ENCODE measurements at regions not wholly inside any gene's neighbourhood (a gene's known extent, or its start where the extent isn't known, plus 50 kb on each side); places are given as distances from the start of the nearest gene placed in this dataset.

- no peak for TF ChIP-seq CTCF (conservative IDR thresholded peaks at IDR 0.05)
- Mint-ChIP-seq H3K36me3 (ENCODE audit: low read depth) (no peaks in the 10 kb centered on the region), H3K9me3 (peaks cover 5% of the 10 kb centered on the region), H3K4me1 (peaks cover 7% of the 10 kb centered on the region), H3K27ac (ENCODE audit: unreplicated experiment) (no peak overlapping the region), H3K27me3 (ENCODE audit: low read depth) (no peaks in the 10 kb centered on the region), H3K4me3 (no peak overlapping the region)
- DNase-seq (ENCODE audit: low read depth, low spot score), result no peak
Observed at GRCh38 chr7:12741951-12742575, 54.6 kb downstream of the ARL4A start.

- DNase-seq (ENCODE audit: low read depth, low spot score), result no peak
- Mint-ChIP-seq H3K27ac (ENCODE audit: unreplicated experiment) (no peak overlapping the region), H3K36me3 (ENCODE audit: low read depth) (no peaks in the 10 kb centered on the region), H3K4me3 (no peak overlapping the region), H3K27me3 (ENCODE audit: low read depth) (no peaks in the 10 kb centered on the region), H3K4me1 (peaks cover 3% of the 10 kb centered on the region), H3K9me3 (peaks cover 13% of the 10 kb centered on the region)
- TF ChIP-seq CTCF (conservative IDR thresholded peaks at IDR 0.05), result no peak
Observed at GRCh38 chr7:12746211-12746610, 58.8 kb downstream of the ARL4A start.

- no peaks in the 10 kb centered on the region for H3K27me3 Mint-ChIP-seq (ENCODE audit: low read depth)
Observed at GRCh38 chr7:12747687-12748306, 60.4 kb downstream of the ARL4A start.

GRCh38 chr7:12749069-12749468 is 61.6 kb downstream of the ARL4A start:
- Mint-ChIP-seq H3K27ac (ENCODE audit: unreplicated experiment) (no peak overlapping the region), H3K36me3 (ENCODE audit: low read depth) (no peaks in the 10 kb centered on the region), H3K27me3 (ENCODE audit: low read depth) (no peaks in the 10 kb centered on the region), H3K4me3 (no peak overlapping the region), H3K4me1 (no peaks in the 10 kb centered on the region), H3K9me3 (peaks cover 10% of the 10 kb centered on the region)
- TF ChIP-seq CTCF (conservative IDR thresholded peaks at IDR 0.05), result no peak
- no peak for DNase-seq (ENCODE audit: low read depth, low spot score)

More at GRCh38 chr7:12747687-12748306, 60.4 kb downstream of the ARL4A start:
- Mint-ChIP-seq H3K4me1 (no peaks in the 10 kb centered on the region), H3K9me3 (peaks cover 13% of the 10 kb centered on the region), H3K36me3 (ENCODE audit: low read depth) (no peaks in the 10 kb centered on the region), H3K4me3 (no peak overlapping the region), H3K27ac (ENCODE audit: unreplicated experiment) (no peak overlapping the region)
- no peak for DNase-seq (ENCODE audit: low read depth, low spot score)
- TF ChIP-seq CTCF (conservative IDR thresholded peaks at IDR 0.05), result no peak

- peak overlapping the region; percentile 9 for H3K27ac Mint-ChIP-seq (ENCODE audit: unreplicated experiment)
- no peaks in the 10 kb centered on the region for H3K36me3 Mint-ChIP-seq (ENCODE audit: low read depth)
- H3K4me1 Mint-ChIP-seq, result no peaks in the 10 kb centered on the region
- no peak for DNase-seq (ENCODE audit: low read depth, low spot score)
- TF ChIP-seq CTCF (conservative IDR thresholded peaks at IDR 0.05), result no peak
- no peak overlapping the region for H3K4me3 Mint-ChIP-seq
- H3K27me3 Mint-ChIP-seq (ENCODE audit: low read depth), result no peaks in the 10 kb centered on the region
- peaks cover 10% of the 10 kb centered on the region for H3K9me3 Mint-ChIP-seq
Observed at GRCh38 chr7:12749746-12750145, 62.3 kb downstream of the ARL4A start.
